ENCODE measurements at regions not wholly inside any gene's neighbourhood (a gene's known extent, or its start where the extent isn't known, plus 50 kb on each side); places are given as distances from the start of the nearest gene placed in this dataset.

- TF ChIP-seq CTCF (IDR thresholded peaks at IDR 0.05): no peak
- TF ChIP-seq EP300 (IDR thresholded peaks at IDR 0.05): no peak
- TF ChIP-seq POLR2A (IDR thresholded peaks at IDR 0.05): no peak
Measured at GRCh38 chr7:86991771-86992191, 67.7 kb downstream of the ELAPOR2 start.
